K562 (cell line): ENCODE measurements at regions not wholly inside any gene's neighbourhood (a gene's known extent, or its start where the extent isn't known, plus 50 kb on each side); places are given as distances from the start of the nearest gene placed in this dataset.

ENCODE experiments used
- ATAC-seq: fragments of 200-7000 bp; cut with Tn5 transposase; 3 replicates; pipeline ENCODE4 v1.9.1; 2020; ENCODE audit warnings: moderate library complexity
- BruUV-seq: library from RNA; stranded (reverse); fragments of 400-500 nt; replicated peaks from 2 replicates; lab custom pipeline; 2021; lab: Mats Ljungman, UMichigan
- CTCF ChIA-PET: fragments of 300-600 bp; formaldehyde crosslinking; extraction: SDS; loops from one replicate; lab custom pipeline; 2021; ENCODE audit warnings: low intra/inter-chr PET ratio; lab: Yijun Ruan, JAX
- POLR2A ChIA-PET: fragments of 300-600, 350-650 bp; sonication (Branson Sonifier 250); formaldehyde crosslinking; extraction: SDS; loops from one replicate; lab custom pipeline; 2021; ENCODE audit warnings: antibody characterized with exemption, inconsistent platforms; lab: Yijun Ruan, JAX
- DNase-seq, 4 experiments: peaks; one replicate each; pipeline versions ENCODE4 v3.0.0 to v3.0.0-alpha.2; 2011 to 2018; ENCODE audit warnings: low spot score in 3 of 4, mixed read lengths in 3 of 4; ENCODE audit errors: extremely low read depth in 1 of 4
- FAIRE-seq: peaks from 2 replicates; lab custom pipeline; 2011; peaks lifted over from hg19 to GRCh38; lab: Jason Lieb, UNC
- H2AFZ ChIP-seq: 2 replicates; pipeline ENCODE4 v1.6.0; 2011; ENCODE audit warnings: low read depth, low read length, control low read depth, inconsistent platforms
- H3K27ac ChIP-seq: fragments of 200-600 bp; 3 replicates; pipeline ENCODE4 v1.8.0; 2011; ENCODE audit warnings: low read depth, mild to moderate bottlenecking, control low read depth, inconsistent platforms, low read length, moderate library complexity, mixed read lengths; ENCODE audit errors: extremely low read depth
- H3K27me3 ChIP-seq, 2 experiments: fragments of 300-600 bp in 1 of 2; 2 replicates in 1 of 2; 3 replicates in 1 of 2; pipeline versions ENCODE4 v1.6.0 to v1.8.0; 2011; ENCODE audit warnings: inconsistent platforms in 2 of 2, low read length in 2 of 2, mild to moderate bottlenecking in 1 of 2, mixed read lengths in 1 of 2, moderate library complexity in 1 of 2; ENCODE audit not compliant: control insufficient read depth in 2 of 2, insufficient read depth in 2 of 2
- H3K36me3 ChIP-seq: fragments of 300-600 bp; 3 replicates; pipeline ENCODE4 v1.8.0; 2011; ENCODE audit warnings: mild to moderate bottlenecking, low read length, inconsistent platforms; ENCODE audit not compliant: control insufficient read depth, insufficient read depth
- H3K4me1 ChIP-seq, 2 experiments: fragments of 200-600 bp in 1 of 2; replicated peaks in 1 of 2; 2 replicates in 1 of 2; 3 replicates in 1 of 2; pipeline versions ENCODE4 v1.5.1 to v1.8.0; 2011; ENCODE audit warnings: inconsistent platforms in 2 of 2, low read length in 2 of 2, mild to moderate bottlenecking in 1 of 2, mixed read lengths in 1 of 2, moderate library complexity in 1 of 2; ENCODE audit not compliant: control insufficient read depth in 2 of 2, insufficient read depth in 2 of 2
- H3K4me2 ChIP-seq: 2 replicates; pipeline ENCODE4 v1.6.1; 2011; ENCODE audit warnings: low read length, control low read depth, inconsistent platforms, mixed read lengths; ENCODE audit not compliant: insufficient read depth
- H3K4me3 ChIP-seq: fragments of 200-600 bp; sonication (generic), shearing (Covaris generic); 2 replicates; pipeline ENCODE4 v1.5.1; 2016; ENCODE audit warnings: control low read depth, inconsistent platforms
- H3K79me2 ChIP-seq: fragments of 200-600 bp; 3 replicates; pipeline ENCODE4 v1.8.0; 2011; ENCODE audit warnings: low read length, inconsistent platforms; ENCODE audit not compliant: control insufficient read depth, insufficient read depth
- H3K9ac ChIP-seq, 2 experiments: 2 replicates each; pipeline versions ENCODE4 v1.6.0 to v1.6.1; 2011; ENCODE audit warnings: low read depth in 2 of 2, low read length in 2 of 2, control low read depth in 1 of 2, inconsistent platforms in 1 of 2, mild to moderate bottlenecking in 1 of 2, mixed read lengths in 1 of 2; ENCODE audit not compliant: insufficient read depth in 1 of 2
- H3K9me1 ChIP-seq: one replicate; pipeline ENCODE4 v1.6.0; 2011; ENCODE audit warnings: inconsistent platforms, mild to moderate bottlenecking, low read length, moderate library complexity; ENCODE audit not compliant: control insufficient read depth, insufficient read depth
- H3K9me3 ChIP-seq: replicated peaks from 2 replicates; pipeline ENCODE4 v1.5.1; 2011; ENCODE audit warnings: low read depth, low read length, inconsistent platforms; ENCODE audit not compliant: control insufficient read depth, insufficient read depth
- H4K20me1 ChIP-seq: replicated peaks from 2 replicates; pipeline ENCODE4 v1.6.1; 2011; ENCODE audit warnings: low read length, inconsistent platforms, mixed read lengths; ENCODE audit not compliant: control insufficient read depth, insufficient read depth
- GTF2A2 ChIP-seq: IDR thresholded peaks from 2 replicates; pipeline ENCODE4 v1.6.1; 2016; ENCODE audit warnings: mild to moderate bottlenecking, missing genetic modification characterization, missing compliant biosample characterization
- KAT2B ChIP-seq: IDR thresholded peaks from one replicate; pipeline ENCODE4 v1.6.1; 2012; ENCODE audit warnings: low read depth, mild to moderate bottlenecking, control low read depth, inconsistent platforms, low read length, moderate library complexity
- STAT5A ChIP-seq: IDR thresholded peaks from 2 replicates; pipeline ENCODE4 v1.6.1; 2012; ENCODE audit warnings: low read length, inconsistent platforms, borderline replicate concordance
- ZBTB12 ChIP-seq: fragments of 250-450 bp; sonication (Bioruptor Pico); IDR thresholded peaks from 2 replicates; pipeline ENCODE4 v1.4.0; 2020
- ZFP91 ChIP-seq: sonication (generic); formaldehyde crosslinking; IDR thresholded peaks from 2 replicates; pipeline ENCODE4 v1.8.0; 2022; ENCODE audit warnings: mild to moderate bottlenecking, missing genetic modification reagents
- WGBS: fragments of 100-300 bp; shearing (Covaris generic); methylation state at CpG from one replicate; pipeline ENCODE4 v1.1.6; 2016; ENCODE audit warnings: low coverage, mixed read lengths; ENCODE audit not compliant: insufficient coverage; ENCODE audit errors: missing lambda C conversion rate; 5-methylcytosine and 5-hydroxymethylcytosine counted together
- in situ Hi-C: fragments of 300-500 bp; cut with MboI; formaldehyde crosslinking; loops from 4 replicates; pipeline ENCODE4 v1.15.0; 2018; ENCODE audit warnings: inconsistent platforms, mixed read lengths
- intact Hi-C: fragments of 100-400 bp; cut with micrococcal nuclease; formaldehyde crosslinking; loops from 2 replicates; pipeline ENCODE4 v1.14.2; 2022
- TF ChIP-seq, protein P1 (sequence below), 2 experiments: fragments of 150-350 bp in 1 of 2; IDR thresholded peaks; 2 replicates each; pipeline ENCODE4 v1.6.1; 2012 to 2016; ENCODE audit warnings: low read depth in 2 of 2, low read length in 2 of 2, mild to moderate bottlenecking in 1 of 2, moderate library complexity in 1 of 2

GRCh38 chr20:4330011-4330410 lies 80.9 kb upstream of the ADRA1D start:
- H4K20me1 ChIP-seq = no peaks in the 10 kb centered on the region
- no peaks in the 10 kb centered on the region for H3K9me3 ChIP-seq
- no peaks in the 10 kb centered on the region for H3K4me1 ChIP-seq
- no peak overlapping the region for H3K27ac ChIP-seq
- no TSS peak for BruUV-seq
- ChIA-PET CTCF (no interaction called here), POLR2A (no interaction called here)
- H3K79me2 ChIP-seq = no peaks in the 10 kb centered on the region
- no peak overlapping the region for H2AFZ ChIP-seq
- FAIRE-seq = no peak
- TF ChIP-seq, protein P1, sequence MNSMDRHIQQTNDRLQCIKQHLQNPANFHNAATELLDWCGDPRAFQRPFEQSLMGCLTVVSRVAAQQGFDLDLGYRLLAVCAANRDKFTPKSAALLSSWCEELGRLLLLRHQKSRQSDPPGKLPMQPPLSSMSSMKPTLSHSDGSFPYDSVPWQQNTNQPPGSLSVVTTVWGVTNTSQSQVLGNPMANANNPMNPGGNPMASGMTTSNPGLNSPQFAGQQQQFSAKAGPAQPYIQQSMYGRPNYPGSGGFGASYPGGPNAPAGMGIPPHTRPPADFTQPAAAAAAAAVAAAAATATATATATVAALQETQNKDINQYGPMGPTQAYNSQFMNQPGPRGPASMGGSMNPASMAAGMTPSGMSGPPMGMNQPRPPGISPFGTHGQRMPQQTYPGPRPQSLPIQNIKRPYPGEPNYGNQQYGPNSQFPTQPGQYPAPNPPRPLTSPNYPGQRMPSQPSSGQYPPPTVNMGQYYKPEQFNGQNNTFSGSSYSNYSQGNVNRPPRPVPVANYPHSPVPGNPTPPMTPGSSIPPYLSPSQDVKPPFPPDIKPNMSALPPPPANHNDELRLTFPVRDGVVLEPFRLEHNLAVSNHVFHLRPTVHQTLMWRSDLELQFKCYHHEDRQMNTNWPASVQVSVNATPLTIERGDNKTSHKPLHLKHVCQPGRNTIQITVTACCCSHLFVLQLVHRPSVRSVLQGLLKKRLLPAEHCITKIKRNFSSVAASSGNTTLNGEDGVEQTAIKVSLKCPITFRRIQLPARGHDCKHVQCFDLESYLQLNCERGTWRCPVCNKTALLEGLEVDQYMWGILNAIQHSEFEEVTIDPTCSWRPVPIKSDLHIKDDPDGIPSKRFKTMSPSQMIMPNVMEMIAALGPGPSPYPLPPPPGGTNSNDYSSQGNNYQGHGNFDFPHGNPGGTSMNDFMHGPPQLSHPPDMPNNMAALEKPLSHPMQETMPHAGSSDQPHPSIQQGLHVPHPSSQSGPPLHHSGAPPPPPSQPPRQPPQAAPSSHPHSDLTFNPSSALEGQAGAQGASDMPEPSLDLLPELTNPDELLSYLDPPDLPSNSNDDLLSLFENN (IDR thresholded peaks at IDR 0.05; ENCODE audit: low read depth in 2 of 2, low read length in 2 of 2) = no peak
- no peak for TF ChIP-seq ZFP91 (CRISPR knock-in tag)
- no peak for TF ChIP-seq ZBTB12 (CRISPR knock-in tag)
- no peak for TF ChIP-seq KAT2B
- no peak for TF ChIP-seq GTF2A2 (tag)
- no peak for TF ChIP-seq STAT5A
- no peak overlapping the region for H3K4me2 ChIP-seq
- DNase-seq = no peak
- intact Hi-C loops = no loop called here
- peaks cover 0 to 24% of the 10 kb centered on the region in 2 experiments; a peak in 3 of 5 replicates for H3K27me3 ChIP-seq
- H3K9me1 ChIP-seq = no peaks in the 10 kb centered on the region
- no peak for ATAC-seq
- H3K4me3 ChIP-seq = no peak overlapping the region
- no peaks in the 10 kb centered on the region for H3K36me3 ChIP-seq
- H3K9ac ChIP-seq = no peak overlapping the region
- in situ Hi-C loops = no loop called here
- WGBS = 0% methylated on average over 4 of the region's 5 CpGs
